Activated T-cell treated with anti-CD3 and anti-CD28 coated beads, Interleukin-2, amount 50 U/mL, for 4 hours (primary cell): ENCODE measurements at regions not wholly inside any gene's neighbourhood (a gene's known extent, or its start where the extent isn't known, plus 50 kb on each side); places are given as distances from the start of the nearest gene placed in this dataset.

Experiments used
- ATAC-seq, 2 donors: fragments of 200-7000 bp; cut with Tn5 transposase; one replicate each; pipeline ENCODE4 v1.10.0; 2021
- DNase-seq: peaks from one replicate; pipeline ENCODE4 v3.0.0-alpha.2; 2020
- H3K27me3 Mint-ChIP-seq: one replicate; pipeline ENCODE4 v1.8.0; 2021; ENCODE audit warnings: low read depth, mixed read lengths
- H3K36me3 Mint-ChIP-seq: one replicate; pipeline ENCODE4 v1.8.0; 2022; ENCODE audit warnings: mixed read lengths; ENCODE audit not compliant: insufficient read depth
- H3K4me1 Mint-ChIP-seq: one replicate; pipeline ENCODE4 v1.8.0; 2021; ENCODE audit warnings: low read depth, mixed read lengths
- H3K4me3 Mint-ChIP-seq: one replicate; pipeline ENCODE4 v1.8.0; 2021; ENCODE audit warnings: mild to moderate bottlenecking, moderate library complexity, mixed read lengths
- H3K9me3 Mint-ChIP-seq: one replicate; pipeline ENCODE4 v1.8.0; 2021; ENCODE audit warnings: mixed read lengths

DNA sequence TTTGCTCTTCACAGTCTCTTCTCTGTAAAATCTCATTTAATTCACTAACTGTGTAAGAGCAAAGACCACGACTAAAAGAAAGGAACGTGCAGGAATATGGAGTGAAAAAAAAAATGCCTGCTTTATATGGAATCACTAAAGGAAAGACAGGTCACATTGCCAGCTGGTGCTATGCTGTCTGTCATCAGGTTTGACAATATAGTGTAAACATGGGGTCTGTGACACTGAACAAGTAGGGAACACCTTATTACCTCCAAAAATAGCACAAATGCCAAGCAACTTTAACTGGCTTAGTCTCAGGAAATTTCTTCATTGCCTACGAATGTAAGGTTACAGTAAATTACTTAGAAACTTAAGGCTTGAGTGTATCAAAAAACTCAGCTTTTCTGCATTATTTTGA, 364.5 kb upstream of the LINC00305 start:
- no peaks in the 10 kb centered on the region for H3K36me3 Mint-ChIP-seq
- H3K4me3 Mint-ChIP-seq: no peak overlapping the region
- ATAC-seq: no peak
- H3K9me3 Mint-ChIP-seq: no peaks in the 10 kb centered on the region
- no peaks in the 10 kb centered on the region for H3K27me3 Mint-ChIP-seq
- no peaks in the 10 kb centered on the region for H3K4me1 Mint-ChIP-seq
- DNase-seq: no peak

DNA sequence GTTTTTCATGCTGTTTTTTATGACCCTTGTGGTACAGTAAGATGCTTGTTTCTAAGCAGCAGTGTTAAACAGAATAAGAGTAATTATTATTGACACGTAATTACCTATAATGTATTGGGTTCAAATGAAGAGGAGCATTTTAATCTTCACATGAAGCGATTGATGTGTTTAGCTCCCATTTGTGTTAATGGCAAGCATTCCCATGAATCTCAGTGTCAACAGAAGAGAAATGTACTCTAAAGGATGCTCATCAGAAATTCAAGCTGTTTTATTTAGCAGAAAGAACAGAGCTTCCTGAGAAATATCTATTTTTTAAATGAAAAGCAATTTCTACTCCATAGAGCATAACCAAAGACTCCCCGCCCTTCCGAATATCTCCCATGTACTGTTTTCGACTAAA, 341.3 kb upstream of the LINC00305 start:
- H3K36me3 Mint-ChIP-seq: no peaks in the 10 kb centered on the region
- ATAC-seq (no peak), DNase-seq (no peak)
- H3K9me3 Mint-ChIP-seq: peaks cover 3% of the 10 kb centered on the region
- no peaks in the 10 kb centered on the region for H3K4me1 Mint-ChIP-seq
- H3K27me3 Mint-ChIP-seq: no peaks in the 10 kb centered on the region
- H3K4me3 Mint-ChIP-seq: no peak overlapping the region

DNA sequence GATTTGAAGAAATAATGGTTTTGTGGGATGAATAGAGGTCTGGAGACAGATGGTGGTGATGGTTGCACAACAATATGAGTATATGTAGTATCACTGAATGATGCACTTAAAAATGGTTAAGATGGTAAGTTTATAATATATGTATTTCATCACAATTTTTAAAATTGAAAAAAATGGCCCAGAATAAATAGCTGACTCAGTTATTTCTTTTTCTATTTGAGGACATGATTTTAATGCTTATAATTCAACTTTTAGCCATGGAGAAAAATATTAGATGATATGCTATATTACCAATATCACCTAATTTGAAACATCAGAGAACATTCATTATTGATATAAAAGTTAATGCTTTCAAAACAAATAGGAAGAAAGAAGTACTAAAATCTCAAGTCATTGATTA, 339.8 kb upstream of the LINC00305 start:
- peaks cover 3% of the 10 kb centered on the region for H3K9me3 Mint-ChIP-seq
- no peaks in the 10 kb centered on the region for H3K36me3 Mint-ChIP-seq
- no peak for ATAC-seq
- DNase-seq: no peak
- H3K4me1 Mint-ChIP-seq: no peaks in the 10 kb centered on the region
- no peaks in the 10 kb centered on the region for H3K27me3 Mint-ChIP-seq
- no peak overlapping the region for H3K4me3 Mint-ChIP-seq

DNA sequence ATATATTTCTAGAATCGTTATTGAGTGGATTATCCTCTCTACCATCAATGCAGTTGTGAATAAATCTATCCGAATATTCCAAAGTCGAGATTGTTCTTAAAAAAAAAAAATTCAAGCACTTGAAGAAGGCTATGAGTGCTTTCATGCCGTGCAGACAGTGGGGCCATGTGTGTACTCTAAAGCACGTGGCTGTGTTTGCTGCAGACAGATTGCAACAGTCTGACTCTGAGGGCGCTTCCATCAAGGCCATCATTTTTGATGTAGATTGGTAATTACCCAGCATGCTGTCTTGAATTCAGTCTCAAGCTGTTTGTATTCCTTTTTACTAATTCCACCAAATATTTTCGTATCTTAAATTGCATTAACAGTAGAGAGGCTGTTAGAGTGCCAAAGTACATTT, 325.9 kb upstream of the LINC00305 start:
- ATAC-seq: no peak
- H3K4me3 Mint-ChIP-seq: no peak overlapping the region
- H3K9me3 Mint-ChIP-seq: peaks cover 10% of the 10 kb centered on the region
- no peaks in the 10 kb centered on the region for H3K4me1 Mint-ChIP-seq
- H3K36me3 Mint-ChIP-seq: no peaks in the 10 kb centered on the region
- no peaks in the 10 kb centered on the region for H3K27me3 Mint-ChIP-seq
- no peak for DNase-seq

DNA sequence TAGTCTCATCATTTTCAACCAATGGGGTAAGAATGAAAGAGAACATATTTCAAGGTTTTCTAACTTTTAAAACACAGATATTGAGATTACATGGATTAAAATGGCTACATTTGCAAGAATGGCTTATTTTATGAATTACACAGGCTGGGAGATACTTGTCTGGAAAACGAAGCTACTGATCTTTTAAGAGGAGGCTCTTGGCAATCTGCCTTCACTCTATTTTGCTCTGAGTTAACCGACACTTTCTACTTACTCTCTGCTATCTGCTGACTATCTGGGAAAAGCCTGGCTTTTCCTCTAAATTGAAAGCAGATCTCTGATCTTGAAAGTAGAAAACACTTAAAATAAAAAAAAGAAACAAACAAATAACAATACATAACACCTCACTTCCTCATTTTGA, 325.4 kb upstream of the LINC00305 start:
- DNase-seq (no peak), ATAC-seq (no peak)
- no peaks in the 10 kb centered on the region for H3K36me3 Mint-ChIP-seq
- H3K4me1 Mint-ChIP-seq: no peaks in the 10 kb centered on the region
- no peaks in the 10 kb centered on the region for H3K27me3 Mint-ChIP-seq
- H3K4me3 Mint-ChIP-seq: no peak overlapping the region
- peaks cover 10% of the 10 kb centered on the region for H3K9me3 Mint-ChIP-seq

DNA sequence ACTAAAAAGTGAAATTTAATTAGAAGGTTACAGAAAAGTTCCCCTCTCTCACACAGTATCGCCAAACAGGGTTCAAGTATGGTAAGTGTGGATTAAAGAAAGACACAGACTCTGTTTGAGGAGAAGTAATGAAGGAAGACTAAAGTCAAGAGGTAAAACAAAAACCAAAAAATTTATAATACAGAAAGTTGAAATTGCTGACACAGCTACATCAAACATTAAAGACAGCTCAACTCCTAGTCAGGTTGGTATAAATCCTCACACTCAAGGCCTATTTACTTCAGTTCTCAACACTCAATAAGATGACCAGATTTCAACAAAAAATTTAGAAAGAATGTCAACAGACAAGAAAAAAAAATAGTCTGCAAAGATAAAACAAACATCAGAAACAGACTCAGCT, 300.5 kb upstream of the LINC00305 start:
- no peaks in the 10 kb centered on the region for H3K27me3 Mint-ChIP-seq
- no peak for ATAC-seq
- DNase-seq: no peak
- H3K4me3 Mint-ChIP-seq: no peak overlapping the region
- peaks cover 10% of the 10 kb centered on the region for H3K9me3 Mint-ChIP-seq
- no peaks in the 10 kb centered on the region for H3K36me3 Mint-ChIP-seq
- H3K4me1 Mint-ChIP-seq: no peaks in the 10 kb centered on the region

DNA sequence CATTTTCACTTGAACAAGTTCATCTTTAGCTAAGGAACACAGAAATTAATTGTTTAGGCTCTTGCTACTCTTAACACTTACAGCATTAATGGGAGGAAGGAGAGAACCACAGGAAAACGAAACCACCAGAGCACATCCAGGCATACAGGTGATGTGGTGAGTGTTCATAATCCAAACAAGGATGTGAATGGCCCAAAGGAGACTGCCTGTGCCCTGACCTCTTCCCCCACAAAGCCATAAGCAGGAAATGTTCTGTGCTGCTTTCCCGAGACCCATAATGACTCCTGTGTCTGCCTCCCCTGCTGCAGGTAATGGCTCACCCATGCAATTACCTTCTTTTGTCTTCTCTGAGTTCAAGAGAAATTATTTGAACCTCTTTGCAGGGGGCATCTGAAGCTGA, 295.9 kb upstream of the LINC00305 start:
- Mint-ChIP-seq H3K4me1 (no peaks in the 10 kb centered on the region), H3K9me3 (peaks cover 12% of the 10 kb centered on the region)
- ATAC-seq: no peak

DNA sequence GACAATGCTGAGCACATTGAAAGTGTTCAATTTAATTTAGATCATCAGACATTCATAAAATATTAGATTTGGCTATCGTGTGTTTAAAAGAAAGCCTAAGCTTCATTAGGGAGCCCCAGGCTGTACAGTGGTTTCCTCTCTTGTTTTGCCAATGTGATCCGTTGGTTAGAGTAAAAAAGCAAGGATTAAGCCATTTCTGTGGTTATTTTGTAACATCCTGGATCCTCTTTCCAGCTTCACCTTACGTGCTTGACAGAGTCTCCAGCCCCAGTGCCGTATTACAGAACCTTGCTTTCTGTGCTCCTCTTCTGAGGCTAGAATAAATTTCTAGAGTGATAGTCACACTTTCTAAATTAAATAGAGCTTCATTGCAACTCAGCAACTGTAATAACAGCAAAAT, 289.3 kb upstream of the LINC00305 start:
- no peak overlapping the region for H3K4me3 Mint-ChIP-seq
- DNase-seq (no peak), ATAC-seq (no peak)
- H3K4me1 Mint-ChIP-seq: no peaks in the 10 kb centered on the region
- H3K27me3 Mint-ChIP-seq: no peaks in the 10 kb centered on the region
- peaks cover 25% of the 10 kb centered on the region for H3K9me3 Mint-ChIP-seq
- no peaks in the 10 kb centered on the region for H3K36me3 Mint-ChIP-seq

More for the DNA sequence above, 295.9 kb upstream of the LINC00305 start:
- DNase-seq: no peak
- H3K4me3 Mint-ChIP-seq: no peak overlapping the region
- no peaks in the 10 kb centered on the region for H3K36me3 Mint-ChIP-seq
- no peaks in the 10 kb centered on the region for H3K27me3 Mint-ChIP-seq

DNA sequence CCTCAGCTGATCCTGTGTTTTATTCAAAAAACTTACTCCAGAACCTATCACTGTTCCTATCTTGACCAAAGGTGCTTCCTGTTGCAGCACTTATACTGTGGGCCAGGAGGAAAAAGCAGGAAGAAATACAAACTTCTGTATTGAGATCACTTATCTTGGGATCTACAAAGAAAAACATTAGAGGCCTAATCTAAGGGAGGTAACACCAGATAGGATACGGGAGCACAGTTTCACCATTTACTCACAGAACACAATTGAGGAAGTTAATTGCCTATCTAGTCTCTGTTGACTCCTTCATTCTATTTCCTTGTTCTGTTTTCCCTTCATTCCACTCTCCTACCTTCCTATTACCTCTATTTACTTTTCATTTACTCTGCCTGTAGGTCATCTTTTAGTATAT, 287.2 kb upstream of the LINC00305 start:
- no peaks in the 10 kb centered on the region for H3K27me3 Mint-ChIP-seq
- ATAC-seq (no peak), DNase-seq (no peak)
- no peak overlapping the region for H3K4me3 Mint-ChIP-seq
- H3K4me1 Mint-ChIP-seq: no peaks in the 10 kb centered on the region
- no peaks in the 10 kb centered on the region for H3K36me3 Mint-ChIP-seq
- peaks cover 32% of the 10 kb centered on the region for H3K9me3 Mint-ChIP-seq

DNA sequence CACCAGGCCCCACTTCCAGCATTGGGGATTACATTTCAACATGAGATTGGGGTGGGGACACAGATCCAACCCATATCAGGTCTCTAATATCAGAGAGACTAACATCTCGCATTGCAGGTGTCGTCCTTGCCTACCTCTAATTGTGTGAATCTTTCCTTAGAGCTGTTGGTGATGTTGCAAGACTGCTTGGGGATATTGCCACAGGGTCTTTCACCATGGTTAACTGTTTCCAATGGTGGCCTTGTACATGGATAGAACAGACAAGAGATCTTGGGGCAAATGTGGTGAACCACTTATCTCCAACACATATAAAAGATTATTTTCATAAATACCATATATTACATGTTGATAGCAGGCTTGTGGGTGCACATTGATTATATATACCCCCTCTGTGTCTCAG, 270.3 kb upstream of the LINC00305 start:
- Mint-ChIP-seq H3K4me1 (no peaks in the 10 kb centered on the region), H3K27me3 (no peaks in the 10 kb centered on the region), H3K36me3 (no peaks in the 10 kb centered on the region), H3K4me3 (no peak overlapping the region), H3K9me3 (peaks cover 3% of the 10 kb centered on the region)
- DNase-seq (no peak), ATAC-seq (no peak)

DNA sequence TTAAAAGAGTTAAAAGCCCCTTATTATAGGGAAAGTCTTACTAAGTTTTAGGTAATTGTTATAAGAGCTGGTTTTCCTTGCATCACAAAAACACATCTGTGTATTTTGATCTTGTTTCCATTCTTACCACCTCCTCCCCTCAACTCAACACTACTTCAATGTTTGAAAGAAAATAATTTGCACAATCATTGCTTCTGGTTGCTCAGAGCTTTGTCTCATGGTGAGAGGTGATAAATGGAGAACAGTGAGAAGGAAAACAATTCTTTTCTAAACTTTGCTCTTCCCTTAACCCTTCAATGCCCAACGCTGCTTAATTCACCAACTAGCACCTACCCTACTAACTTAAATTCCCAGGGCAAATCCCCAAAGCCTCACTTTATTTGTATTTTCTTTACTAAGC, 268.1 kb upstream of the LINC00305 start:
- Mint-ChIP-seq H3K27me3 (no peaks in the 10 kb centered on the region), H3K9me3 (peaks cover 3% of the 10 kb centered on the region)
- ATAC-seq: no peak

DNA sequence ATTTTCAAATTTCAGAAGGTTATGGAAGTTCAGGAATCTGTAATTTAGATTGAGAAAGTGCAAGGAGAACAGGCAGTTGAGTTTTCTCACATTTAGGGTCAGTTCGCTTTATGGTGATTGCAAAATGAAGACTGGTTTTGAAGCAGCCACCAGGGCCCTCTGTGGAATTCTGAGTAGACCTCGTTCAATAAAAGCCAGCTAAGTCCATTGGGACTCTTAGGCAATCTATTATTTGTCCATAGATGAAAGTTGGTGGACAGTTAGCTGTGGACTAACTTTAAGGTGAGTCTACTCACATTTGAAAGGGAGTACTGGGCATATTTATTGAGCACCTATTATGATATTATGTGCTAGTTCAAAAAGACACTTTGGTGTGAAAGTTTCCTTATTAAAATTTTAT, 266.3 kb upstream of the LINC00305 start:
- DNase-seq (no peak), ATAC-seq (no peak)
- Mint-ChIP-seq H3K36me3 (no peaks in the 10 kb centered on the region), H3K4me3 (no peak overlapping the region), H3K4me1 (no peaks in the 10 kb centered on the region), H3K27me3 (no peaks in the 10 kb centered on the region), H3K9me3 (peaks cover 3% of the 10 kb centered on the region)

More for the DNA sequence above, 268.1 kb upstream of the LINC00305 start:
- no peak for DNase-seq
- H3K4me3 Mint-ChIP-seq: no peak overlapping the region
- H3K36me3 Mint-ChIP-seq: no peaks in the 10 kb centered on the region
- H3K4me1 Mint-ChIP-seq: no peaks in the 10 kb centered on the region

DNA sequence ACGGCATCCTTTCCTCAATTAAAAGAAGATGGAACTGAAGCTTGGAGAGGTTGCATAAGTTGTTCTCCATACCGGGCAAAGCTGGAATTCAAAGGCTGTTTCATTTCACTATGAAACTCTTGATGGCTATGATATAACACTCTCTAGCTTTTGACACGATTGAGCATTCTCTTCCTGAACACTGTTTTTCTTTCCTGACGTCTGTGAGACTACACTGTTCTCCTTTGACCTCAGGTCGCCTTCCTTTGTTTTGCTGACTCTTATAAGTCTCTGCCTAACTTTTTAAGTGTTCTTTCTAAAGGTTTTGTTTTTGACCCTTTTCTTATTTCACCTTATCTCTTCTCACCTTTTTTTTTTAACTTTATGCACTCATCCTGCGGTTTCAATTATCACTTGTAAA, 261.8 kb upstream of the LINC00305 start:
- ATAC-seq: no peak
- Mint-ChIP-seq H3K27me3 (no peaks in the 10 kb centered on the region), H3K4me3 (no peak overlapping the region), H3K4me1 (no peaks in the 10 kb centered on the region), H3K36me3 (no peaks in the 10 kb centered on the region), H3K9me3 (peaks cover 2% of the 10 kb centered on the region)
- DNase-seq: no peak

DNA sequence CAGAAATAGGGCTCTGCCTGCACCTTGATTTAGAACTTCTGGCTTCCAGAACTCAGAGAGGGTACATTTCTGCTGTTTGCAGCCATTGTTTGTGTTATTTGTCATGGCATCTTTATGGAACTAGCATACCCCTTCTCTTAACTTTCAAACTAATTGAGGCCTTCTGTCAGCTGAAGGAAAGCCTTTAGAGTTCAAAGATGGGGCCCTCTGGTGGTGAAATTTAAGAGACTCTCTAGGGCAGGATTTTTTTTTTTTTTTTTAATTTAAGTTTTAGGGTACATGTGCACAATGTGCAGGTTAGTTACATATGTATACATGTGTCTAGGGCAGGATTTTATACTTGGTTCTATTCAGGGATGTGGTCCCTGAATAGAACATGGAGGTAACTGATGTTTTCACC, 260.6 kb upstream of the LINC00305 start:
- no peak for DNase-seq

DNA sequence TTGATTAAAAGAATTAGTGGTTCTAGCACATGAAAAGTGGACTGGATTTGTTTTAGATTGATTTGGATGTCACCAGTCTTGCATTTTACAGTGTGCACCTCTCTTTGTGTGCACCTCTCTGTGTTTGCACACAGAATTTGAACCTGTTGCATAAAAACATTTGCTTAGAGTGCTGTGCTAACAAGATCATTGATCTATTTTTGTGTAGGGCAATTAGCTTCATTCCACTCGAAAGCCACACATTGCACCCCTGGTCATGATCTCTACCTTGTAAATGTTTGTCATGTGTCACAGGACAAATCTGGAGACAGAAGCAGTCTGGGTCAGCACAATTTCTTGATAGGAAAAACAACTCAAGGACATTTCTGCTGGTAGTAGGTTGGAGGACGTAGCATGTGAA, 258.7 kb upstream of the LINC00305 start:
- DNase-seq: no peak
- H3K36me3 Mint-ChIP-seq: no peaks in the 10 kb centered on the region
- ATAC-seq: no peak
- no peaks in the 10 kb centered on the region for H3K9me3 Mint-ChIP-seq
- H3K4me1 Mint-ChIP-seq: no peaks in the 10 kb centered on the region
- H3K4me3 Mint-ChIP-seq: no peak overlapping the region
- H3K27me3 Mint-ChIP-seq: no peaks in the 10 kb centered on the region

More for the DNA sequence above, 260.6 kb upstream of the LINC00305 start:
- no peak for ATAC-seq
- Mint-ChIP-seq H3K27me3 (no peaks in the 10 kb centered on the region), H3K9me3 (no peaks in the 10 kb centered on the region), H3K4me1 (no peaks in the 10 kb centered on the region), H3K36me3 (no peaks in the 10 kb centered on the region), H3K4me3 (no peak overlapping the region)

DNA sequence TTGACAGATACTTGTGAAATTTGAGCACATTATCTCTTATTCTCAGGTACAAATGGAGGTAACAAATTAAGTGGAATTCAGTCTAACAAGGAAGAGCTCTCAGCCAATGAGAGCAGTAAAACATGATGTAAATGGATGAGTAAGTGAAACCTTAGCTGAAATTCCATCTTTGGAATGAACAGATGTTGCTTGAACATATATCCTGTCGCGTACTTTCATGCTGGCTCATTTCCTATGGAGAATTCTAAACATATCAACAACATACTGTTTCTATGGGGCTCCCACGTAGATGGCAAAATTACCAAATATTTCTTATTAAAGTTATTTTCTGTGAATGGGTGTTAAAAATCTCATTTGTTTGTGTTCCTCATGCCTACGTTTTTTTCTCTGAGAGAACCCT, 256.3 kb upstream of the LINC00305 start:
- ATAC-seq (no peak), DNase-seq (no peak)
- Mint-ChIP-seq H3K27me3 (no peaks in the 10 kb centered on the region), H3K4me1 (no peaks in the 10 kb centered on the region), H3K9me3 (no peaks in the 10 kb centered on the region), H3K4me3 (no peak overlapping the region), H3K36me3 (no peaks in the 10 kb centered on the region)
